ENCODE measurements at regions not wholly inside any gene's neighbourhood (a gene's known extent, or its start where the extent isn't known, plus 50 kb on each side); places are given as distances from the start of the nearest gene placed in this dataset.

- DNase-seq (ENCODE audit: extremely low read depth in 1 of 2, low read depth in 1 of 2) = no peak
Observed at GRCh38 chr16:72523087-72523486, 351.1 kb upstream of the PMFBP1 start.

GRCh38 chr16:72517154-72517553, 345.2 kb upstream of the PMFBP1 start:
- DNase-seq (ENCODE audit: extremely low read depth in 1 of 2, low read depth in 1 of 2) = no peak

- DNase-seq (ENCODE audit: extremely low read depth in 1 of 2, low read depth in 1 of 2) = no peak
Observed at GRCh38 chr16:72511171-72511570, 339.2 kb upstream of the PMFBP1 start.

- no peak for DNase-seq (ENCODE audit: extremely low read depth in 1 of 2, low read depth in 1 of 2)
Observed at GRCh38 chr16:72508191-72508590, 336.2 kb upstream of the PMFBP1 start.

DNA sequence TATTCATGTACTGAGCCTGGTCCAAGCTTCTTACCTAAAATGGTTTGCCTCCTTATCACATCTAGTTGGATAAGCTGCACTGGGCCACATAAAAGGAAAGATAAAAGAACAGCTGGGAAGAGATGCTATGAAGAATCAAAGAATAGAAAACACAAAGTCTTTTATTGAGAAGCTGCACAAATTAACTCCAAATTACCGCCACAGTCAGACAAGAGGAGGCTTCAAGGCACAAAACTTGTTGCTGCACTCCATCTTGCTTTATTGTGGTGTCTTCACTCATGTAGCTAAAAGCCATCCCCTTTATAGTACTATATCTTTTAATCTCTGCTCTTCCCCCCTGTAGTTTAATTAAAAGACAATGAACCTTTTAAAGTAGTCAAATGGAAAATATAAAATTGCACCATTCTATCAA, 330.6 kb upstream of the PMFBP1 start:
- DNase-seq (ENCODE audit: extremely low read depth in 1 of 2, low read depth in 1 of 2) = no peak

DNA sequence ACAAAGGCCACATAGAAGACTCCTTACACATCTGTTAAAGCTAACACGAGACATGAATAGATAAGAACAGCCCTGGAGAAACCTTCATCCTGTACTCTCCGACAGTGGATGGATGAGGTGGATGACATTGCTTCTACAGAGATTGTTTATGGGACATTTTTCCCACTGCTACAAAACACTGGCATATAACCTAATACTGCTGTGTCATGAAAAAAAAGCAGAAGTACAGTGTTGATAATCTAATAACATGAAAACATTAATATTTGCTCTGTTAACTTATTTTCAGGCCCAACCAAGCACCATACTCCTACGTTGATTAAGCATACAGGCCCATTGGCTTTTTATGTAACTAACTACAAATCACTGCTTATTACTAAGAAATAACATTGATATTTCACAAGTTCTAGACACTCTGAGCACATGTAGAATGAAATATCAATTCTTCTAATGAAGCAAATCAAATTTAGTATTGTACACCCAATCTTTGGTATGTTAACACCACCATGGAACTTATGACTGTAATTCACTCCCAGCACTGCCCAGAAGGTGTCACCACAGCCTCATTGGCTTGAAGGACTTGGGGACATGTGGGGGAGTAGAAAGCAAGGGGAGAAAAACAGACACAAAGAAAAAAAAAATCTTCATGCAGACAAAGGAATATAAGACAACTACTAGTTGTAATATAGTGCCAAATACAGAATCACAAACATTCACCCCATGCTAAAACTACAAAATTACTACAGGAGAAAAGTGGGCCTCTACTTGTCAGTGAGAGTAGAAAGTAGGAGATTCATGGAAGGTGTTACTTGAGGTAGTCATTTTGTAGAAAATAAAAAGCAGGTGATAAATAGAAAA, 330.0 kb upstream of the PMFBP1 start:
- no peak for DNase-seq (ENCODE audit: extremely low read depth in 1 of 2, low read depth in 1 of 2)

DNA sequence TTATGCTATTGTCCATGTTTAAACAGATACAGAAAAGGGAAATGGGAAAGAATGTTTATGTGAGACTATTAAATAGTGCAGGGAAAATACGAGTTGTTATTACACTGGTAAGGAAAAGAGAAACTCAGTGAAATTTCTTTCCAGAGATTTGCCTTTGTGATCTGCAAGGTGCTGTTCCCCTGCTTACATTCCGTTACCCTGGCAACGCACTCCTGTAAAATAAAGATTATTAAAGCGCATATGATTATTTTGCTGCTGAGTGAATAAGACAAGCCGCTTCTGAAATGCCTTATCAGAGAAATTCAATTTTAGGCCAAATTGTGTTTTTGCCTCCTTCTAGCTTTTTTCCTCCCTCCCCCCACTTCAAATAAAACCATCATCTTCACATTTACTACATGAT, 328.6 kb upstream of the PMFBP1 start:
- no peak for DNase-seq (ENCODE audit: extremely low read depth in 1 of 2, low read depth in 1 of 2)

GRCh38 chr16:72493716-72494415, 321.9 kb upstream of the PMFBP1 start:
- DNase-seq (ENCODE audit: extremely low read depth in 1 of 2, low read depth in 1 of 2) = no peak

DNA sequence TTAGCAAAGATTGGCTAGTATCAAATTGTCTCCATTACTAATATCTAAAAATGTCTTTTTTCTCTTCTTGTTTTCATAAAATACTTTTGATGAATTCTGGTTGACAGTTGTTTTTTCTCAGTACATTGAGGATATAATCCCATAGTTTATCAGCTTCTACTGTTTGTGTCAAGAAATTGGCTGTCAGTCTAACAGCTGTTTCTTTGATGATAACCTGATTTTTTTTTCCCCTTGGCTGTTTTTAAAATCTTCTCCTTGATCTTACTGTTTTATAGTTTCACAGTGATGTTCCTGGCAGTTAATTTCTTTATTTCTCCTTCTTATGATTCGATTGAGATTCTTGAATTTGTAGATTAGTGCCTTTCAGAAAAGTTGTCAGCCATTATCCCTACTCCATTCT, 315.3 kb upstream of the PMFBP1 start:
- no peak for DNase-seq (ENCODE audit: extremely low read depth in 1 of 2, low read depth in 1 of 2)

GRCh38 chr16:72482695-72483094, 310.7 kb upstream of the PMFBP1 start:
- no peak for DNase-seq (ENCODE audit: extremely low read depth in 1 of 2, low read depth in 1 of 2)

GRCh38 chr16:72481419-72481818, 309.5 kb upstream of the PMFBP1 start:
- DNase-seq (ENCODE audit: extremely low read depth in 1 of 2, low read depth in 1 of 2) = no peak

GRCh38 chr16:72480911-72481310, 309.0 kb upstream of the PMFBP1 start:
- DNase-seq (ENCODE audit: extremely low read depth in 1 of 2, low read depth in 1 of 2) = no peak

DNA sequence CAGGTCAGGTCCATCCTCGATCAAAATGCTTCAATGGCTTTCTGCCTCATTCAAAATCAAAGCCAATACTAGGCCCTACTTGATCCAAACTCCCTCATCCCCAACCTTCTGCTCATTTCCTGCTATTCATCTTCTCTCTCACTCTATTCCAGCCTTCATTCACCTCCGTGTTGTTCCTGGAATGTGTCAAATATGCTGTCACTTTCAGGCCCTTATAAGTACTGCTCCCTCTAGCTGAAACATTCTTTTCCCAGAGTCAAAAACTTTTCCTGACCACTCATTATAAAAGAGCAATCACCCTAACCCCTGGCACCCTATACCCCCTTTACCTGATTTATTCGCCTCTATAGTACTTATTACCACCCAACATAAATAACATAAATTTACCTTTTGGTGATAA, 303.7 kb upstream of the PMFBP1 start:
- no peak for DNase-seq (ENCODE audit: extremely low read depth in 1 of 2, low read depth in 1 of 2)

GRCh38 chr16:72474501-72475123, 302.7 kb upstream of the PMFBP1 start:
- no peak for DNase-seq (ENCODE audit: extremely low read depth in 1 of 2, low read depth in 1 of 2)

DNA sequence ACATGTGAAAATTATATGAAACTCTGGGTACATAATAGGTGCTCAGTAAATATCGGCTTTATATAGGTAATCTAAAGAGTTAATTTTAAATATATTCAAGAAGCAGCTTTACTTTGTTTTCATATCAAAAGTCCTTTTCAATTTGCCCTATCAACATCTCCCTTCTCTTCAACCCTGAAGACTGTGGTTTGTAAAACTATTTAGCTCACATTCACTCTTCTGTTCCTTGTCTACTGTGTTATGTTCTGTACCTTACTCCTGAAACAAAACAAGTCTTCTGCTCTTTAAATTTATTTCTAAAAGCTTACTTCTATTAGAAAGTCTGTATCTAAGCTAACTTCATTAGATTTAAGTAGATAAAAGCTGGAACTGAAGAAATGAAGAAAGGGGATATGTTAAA, 301.7 kb upstream of the PMFBP1 start:
- DNase-seq (ENCODE audit: extremely low read depth in 1 of 2, low read depth in 1 of 2) = no peak

GRCh38 chr16:72471317-72471924, 299.5 kb upstream of the PMFBP1 start:
- DNase-seq (ENCODE audit: extremely low read depth in 1 of 2, low read depth in 1 of 2) = no peak

GRCh38 chr16:72470541-72470940, 298.6 kb upstream of the PMFBP1 start:
- DNase-seq (ENCODE audit: extremely low read depth in 1 of 2, low read depth in 1 of 2) = no peak

GRCh38 chr16:72469932-72470331, 298.0 kb upstream of the PMFBP1 start:
- no peak for DNase-seq (ENCODE audit: extremely low read depth in 1 of 2, low read depth in 1 of 2)

- DNase-seq (ENCODE audit: extremely low read depth in 1 of 2, low read depth in 1 of 2) = no peak
Observed at GRCh38 chr16:72468582-72468981, 296.6 kb upstream of the PMFBP1 start.

DNA sequence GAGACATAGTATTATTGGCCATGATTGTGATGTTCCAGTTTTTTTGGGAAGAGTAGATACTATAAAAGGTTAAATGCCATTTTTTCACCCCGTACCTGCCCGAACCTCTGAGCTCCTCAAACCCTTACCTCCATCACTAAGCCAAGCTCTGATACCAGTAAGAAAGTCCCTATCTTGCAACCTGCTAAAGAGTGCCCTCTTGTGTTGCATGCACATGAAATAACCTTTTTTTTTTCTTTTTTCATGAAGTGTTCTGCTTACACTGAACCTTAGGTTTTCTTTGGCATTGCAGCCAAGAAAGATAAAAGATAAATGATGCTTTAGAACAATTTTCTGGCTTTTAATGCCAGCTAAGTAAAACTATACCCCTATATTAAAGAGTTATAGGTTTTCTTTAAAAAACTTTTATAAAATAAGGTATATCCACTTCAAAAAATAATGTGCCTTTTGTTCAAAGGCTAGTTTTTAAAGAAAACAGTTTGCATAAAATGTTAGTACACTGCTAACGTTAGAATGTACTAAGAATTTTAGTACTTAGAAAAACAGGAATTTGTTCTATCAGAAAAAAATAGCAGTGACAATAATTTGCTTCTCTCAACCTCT, 295.3 kb upstream of the PMFBP1 start:
- DNase-seq (ENCODE audit: extremely low read depth in 1 of 2, low read depth in 1 of 2) = no peak
